Ovary (tissue), 3 donors: ENCODE measurements at regions not wholly inside any gene's neighbourhood (a gene's known extent, or its start where the extent isn't known, plus 50 kb on each side); places are given as distances from the start of the nearest gene placed in this dataset.

ENCODE experiments used
- EP300 ChIP-seq: sonication (generic); formaldehyde crosslinking; IDR thresholded peaks from one replicate; pipeline ENCODE4 v1.6.1; 2017; ENCODE audit warnings: antibody characterized with exemption
- POLR2A ChIP-seq: fragments of 450-650 bp; IDR thresholded peaks from one replicate; pipeline ENCODE4 v1.6.1; 2017; ENCODE audit warnings: antibody characterized with exemption, mild to moderate bottlenecking, moderate library complexity
- TF ChIP-seq, protein P1 (sequence below), 3 donors: fragments of 450-650 bp in 2 of 3; fragments of 200-600 bp in 1 of 3; IDR thresholded peaks; one replicate each; pipeline versions ENCODE4 v1.5.1 to v1.8.0; 2016 to 2022; ENCODE audit warnings: antibody characterized with exemption in 3 of 3, mild to moderate bottlenecking in 1 of 3
- donor health status: DM: no; HTN: no; CAD: no.

DNA sequence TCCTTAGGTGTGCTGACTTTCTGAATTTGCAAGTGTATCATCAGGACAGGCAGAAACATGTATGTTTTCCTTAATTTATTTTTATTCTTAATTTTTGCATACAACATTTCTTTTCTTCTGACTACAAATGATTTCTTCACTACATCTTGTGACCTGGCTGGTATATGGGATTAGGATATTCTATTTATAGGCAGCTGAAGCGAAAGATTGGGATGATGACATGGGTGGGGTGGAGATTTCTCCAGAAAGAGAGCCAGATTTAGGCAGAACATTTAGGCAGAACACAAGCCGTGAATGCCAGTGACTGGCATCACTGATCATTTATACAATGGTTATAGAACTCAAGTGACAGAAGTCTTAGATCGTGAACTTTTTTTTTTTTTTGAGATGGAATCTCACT is 256.7 kb downstream of the KLF6 start:
- TF ChIP-seq, protein P1, sequence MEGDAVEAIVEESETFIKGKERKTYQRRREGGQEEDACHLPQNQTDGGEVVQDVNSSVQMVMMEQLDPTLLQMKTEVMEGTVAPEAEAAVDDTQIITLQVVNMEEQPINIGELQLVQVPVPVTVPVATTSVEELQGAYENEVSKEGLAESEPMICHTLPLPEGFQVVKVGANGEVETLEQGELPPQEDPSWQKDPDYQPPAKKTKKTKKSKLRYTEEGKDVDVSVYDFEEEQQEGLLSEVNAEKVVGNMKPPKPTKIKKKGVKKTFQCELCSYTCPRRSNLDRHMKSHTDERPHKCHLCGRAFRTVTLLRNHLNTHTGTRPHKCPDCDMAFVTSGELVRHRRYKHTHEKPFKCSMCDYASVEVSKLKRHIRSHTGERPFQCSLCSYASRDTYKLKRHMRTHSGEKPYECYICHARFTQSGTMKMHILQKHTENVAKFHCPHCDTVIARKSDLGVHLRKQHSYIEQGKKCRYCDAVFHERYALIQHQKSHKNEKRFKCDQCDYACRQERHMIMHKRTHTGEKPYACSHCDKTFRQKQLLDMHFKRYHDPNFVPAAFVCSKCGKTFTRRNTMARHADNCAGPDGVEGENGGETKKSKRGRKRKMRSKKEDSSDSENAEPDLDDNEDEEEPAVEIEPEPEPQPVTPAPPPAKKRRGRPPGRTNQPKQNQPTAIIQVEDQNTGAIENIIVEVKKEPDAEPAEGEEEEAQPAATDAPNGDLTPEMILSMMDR (IDR thresholded peaks at IDR 0.05) = no peak
- TF ChIP-seq EP300 = no peak
- no peak for TF ChIP-seq POLR2A
